ENCODE measurements at regions not wholly inside any gene's neighbourhood (a gene's known extent, or its start where the extent isn't known, plus 50 kb on each side); places are given as distances from the start of the nearest gene placed in this dataset.

GRCh38 chr5:167790045-167790444, 501.4 kb upstream of the WWC1 start:
- H3K9me3 ChIP-seq = no peaks in the 10 kb centered on the region
- no peaks in the 10 kb centered on the region for H3K36me3 ChIP-seq
- no peak for TF ChIP-seq CTCF (IDR thresholded peaks at IDR 0.05)
- DNase-seq = no peak
- intact Hi-C loops (cut with DNase I) = no loop called here
- H3K4me1 ChIP-seq = no peaks in the 10 kb centered on the region
- no peaks in the 10 kb centered on the region for H3K27me3 ChIP-seq
- ATAC-seq = no peak
- H3K4me3 ChIP-seq = no peak overlapping the region
- H3K27ac ChIP-seq = no peak overlapping the region

DNA sequence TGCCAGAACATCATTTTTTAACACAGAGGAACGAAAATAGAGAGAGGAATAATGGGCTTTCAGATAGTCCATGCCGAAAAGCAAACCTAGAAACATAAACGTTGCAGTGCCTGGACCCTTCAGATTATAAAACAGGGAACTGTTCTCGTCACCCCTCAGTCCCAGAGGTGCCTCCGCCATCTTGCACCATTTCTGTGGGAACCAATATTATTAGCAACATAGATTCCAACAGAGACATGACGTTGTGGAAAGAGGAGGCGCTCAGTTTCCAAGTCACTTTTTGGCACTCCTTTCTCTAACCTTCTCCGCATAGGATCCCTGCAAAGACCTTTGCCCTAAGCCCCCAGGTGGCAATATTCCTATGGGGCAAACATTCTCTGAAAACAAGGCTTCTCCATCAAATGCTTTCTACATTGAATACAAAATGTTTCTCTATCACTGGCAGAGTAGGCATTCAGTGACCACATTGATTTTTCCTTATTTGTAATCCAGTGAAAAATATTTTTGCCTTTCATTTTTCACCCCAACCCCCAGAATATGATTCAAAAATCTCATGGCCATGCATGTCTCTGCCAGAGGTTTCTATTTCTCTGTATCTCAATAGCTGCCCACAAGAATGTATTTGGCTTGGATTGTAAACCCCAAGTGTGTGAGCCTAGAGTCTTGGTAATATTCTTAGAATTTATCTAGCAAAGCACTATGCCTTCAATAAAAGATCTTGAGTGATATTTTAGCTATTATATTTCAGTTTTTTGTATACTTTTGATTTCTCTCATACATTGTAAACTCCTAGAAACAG, 500.8 kb upstream of the WWC1 start:
- intact Hi-C loops (cut with DNase I) = no loop called here
- Histone ChIP-seq H3K27me3 (no peaks in the 10 kb centered on the region), H3K27ac (no peak overlapping the region), H3K4me1 (no peaks in the 10 kb centered on the region), H3K4me3 (no peak overlapping the region), H3K36me3 (no peaks in the 10 kb centered on the region), H3K9me3 (no peaks in the 10 kb centered on the region)
- no peak for ATAC-seq
- no peak for DNase-seq
- no peak for TF ChIP-seq CTCF (IDR thresholded peaks at IDR 0.05)

GRCh38 chr5:167792514-167792913, 498.9 kb upstream of the WWC1 start:
- no peak for DNase-seq
- no peak overlapping the region for H3K4me3 ChIP-seq
- ATAC-seq = no peak

DNA sequence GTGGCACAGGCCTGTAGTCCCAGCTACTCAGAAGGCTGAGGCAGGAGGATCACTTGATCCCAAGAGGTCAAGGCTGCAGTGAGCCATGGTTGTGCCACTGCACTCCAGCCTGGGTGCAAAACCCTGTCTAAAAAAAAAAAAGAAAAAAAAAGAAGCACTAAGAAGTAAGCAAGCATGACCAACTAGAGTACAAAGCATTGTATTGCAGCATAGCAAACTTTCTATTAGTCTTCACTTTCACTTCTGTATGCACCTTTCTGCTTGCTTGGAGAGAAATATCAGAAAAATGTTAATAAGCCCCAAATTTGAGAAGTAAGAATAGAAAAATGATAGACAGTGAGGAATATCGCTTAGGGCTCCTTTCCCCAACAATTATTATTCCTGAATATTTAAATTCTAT, 497.7 kb upstream of the WWC1 start:
- DNase-seq (no peak), ATAC-seq (no peak)
- Histone ChIP-seq H3K4me1 (no peaks in the 10 kb centered on the region), H3K9me3 (no peaks in the 10 kb centered on the region), H3K27ac (no peak overlapping the region), H3K4me3 (no peak overlapping the region), H3K27me3 (no peaks in the 10 kb centered on the region), H3K36me3 (no peaks in the 10 kb centered on the region)
- no peak for TF ChIP-seq CTCF (IDR thresholded peaks at IDR 0.05)
- intact Hi-C loops (cut with DNase I) = no loop called here

More at GRCh38 chr5:167792514-167792913, 498.9 kb upstream of the WWC1 start:
- H3K27ac ChIP-seq = no peak overlapping the region
- no peaks in the 10 kb centered on the region for H3K36me3 ChIP-seq
- no peak for TF ChIP-seq CTCF (IDR thresholded peaks at IDR 0.05)
- no peaks in the 10 kb centered on the region for H3K9me3 ChIP-seq
- intact Hi-C loops (cut with DNase I) = no loop called here
- no peaks in the 10 kb centered on the region for H3K27me3 ChIP-seq
- H3K4me1 ChIP-seq = no peaks in the 10 kb centered on the region

GRCh38 chr5:167794121-167794520, 497.3 kb upstream of the WWC1 start:
- Histone ChIP-seq H3K27ac (no peak overlapping the region), H3K27me3 (no peaks in the 10 kb centered on the region), H3K4me1 (no peaks in the 10 kb centered on the region), H3K36me3 (no peaks in the 10 kb centered on the region), H3K4me3 (no peak overlapping the region), H3K9me3 (no peaks in the 10 kb centered on the region)
- no peak for TF ChIP-seq CTCF (IDR thresholded peaks at IDR 0.05)
- ATAC-seq (no peak), DNase-seq (no peak)
- intact Hi-C loops (cut with DNase I) = no loop called here

Measured in upper lobe of right lung (tissue), 1 donor.